HepG2 (cell line): ENCODE measurements at regions not wholly inside any gene's neighbourhood (a gene's known extent, or its start where the extent isn't known, plus 50 kb on each side); places are given as distances from the start of the nearest gene placed in this dataset.

Experiments
- ATAC-seq: fragments of 200-7000 bp; cut with Tn5 transposase; 3 replicates; pipeline ENCODE4 v1.9.1; 2020; ENCODE audit warnings: mild to moderate bottlenecking, moderate library complexity
- BruUV-seq: library from RNA; stranded (reverse); fragments of 400-500 nt; replicated peaks from 2 replicates; lab custom pipeline; 2021; lab: Mats Ljungman, UMichigan
- CTCF ChIA-PET: fragments of 300-600 bp; formaldehyde crosslinking; extraction: SDS; loops from one replicate; lab custom pipeline; 2021; ENCODE audit warnings: low total read pairs, inconsistent platforms, low intra/inter-chr PET ratio; lab: Yijun Ruan, JAX
- POLR2A ChIA-PET: fragments of 350-600 bp; sonication (Branson Sonifier 250); formaldehyde crosslinking; loops from one replicate; lab custom pipeline; 2020; ENCODE audit warnings: antibody characterized with exemption, inconsistent platforms; lab: Yijun Ruan, JAX
- DNase-seq: peaks from one replicate; pipeline ENCODE4 v3.0.0-alpha.2; 2015; ENCODE audit warnings: low spot score
- FAIRE-seq: peaks from 3 replicates; lab custom pipeline; 2011; peaks lifted over from hg19 to GRCh38; lab: Jason Lieb, UNC
- H2AFZ ChIP-seq: one replicate; pipeline ENCODE4 v1.6.1; 2011; ENCODE audit warnings: low read length, inconsistent platforms
- H3K27ac ChIP-seq: fragments of 300-600 bp; 3 replicates; pipeline ENCODE4 v1.8.0; 2011; ENCODE audit warnings: mixed run types, mild to moderate bottlenecking, mixed read lengths, low read length, inconsistent platforms; ENCODE audit not compliant: insufficient read depth; ENCODE audit errors: extremely low read length
- H3K27me3 ChIP-seq, 2 experiments: fragments of 200-600 bp in 1 of 2; 2 replicates in 1 of 2; 3 replicates in 1 of 2; pipeline versions ENCODE4 v1.6.0 to v1.8.0; 2011; ENCODE audit warnings: low read length in 2 of 2, mild to moderate bottlenecking in 2 of 2, moderate library complexity in 2 of 2, inconsistent platforms in 1 of 2; ENCODE audit not compliant: insufficient read depth in 2 of 2, control insufficient read depth in 1 of 2
- H3K36me3 ChIP-seq, 2 experiments: fragments of 200-600 bp in 1 of 2; replicated peaks in 1 of 2; 2 replicates in 1 of 2; 3 replicates in 1 of 2; pipeline versions ENCODE4 v1.5.1 to v1.8.0; 2011; ENCODE audit warnings: low read length in 2 of 2, inconsistent platforms in 1 of 2; ENCODE audit not compliant: insufficient read depth in 2 of 2, control insufficient read depth in 1 of 2
- H3K4me1 ChIP-seq: 2 replicates; pipeline ENCODE4 v1.5.1; 2012; ENCODE audit warnings: low read length, inconsistent platforms; ENCODE audit not compliant: insufficient read depth
- H3K4me2 ChIP-seq: 2 replicates; pipeline ENCODE4 v1.6.0; 2011; ENCODE audit warnings: low read depth, low read length, inconsistent platforms
- H3K4me3 ChIP-seq, 3 experiments: fragments of 200-600 bp in 1 of 3; sonication (generic), shearing (Covaris generic) in 1 of 3; replicated peaks in 1 of 3; 2 replicates each; pipeline ENCODE4 v1.5.1; 2011 to 2016; ENCODE audit warnings: low read length in 3 of 3, inconsistent platforms in 2 of 3, low read depth in 2 of 3, mild to moderate bottlenecking in 2 of 3, control low read depth in 1 of 3, mixed read lengths in 1 of 3; ENCODE audit not compliant: insufficient read depth in 1 of 3
- H3K79me2 ChIP-seq: one replicate; pipeline ENCODE4 v1.6.1; 2011; ENCODE audit warnings: low read length, inconsistent platforms; ENCODE audit not compliant: insufficient read depth
- H3K9ac ChIP-seq: 2 replicates; pipeline ENCODE4 v1.6.0; 2011; ENCODE audit warnings: mild to moderate bottlenecking, low read depth, low read length, inconsistent platforms; ENCODE audit not compliant: insufficient read depth
- H3K9me3 ChIP-seq: 2 replicates; pipeline ENCODE4 v1.5.1; 2012; ENCODE audit warnings: mild to moderate bottlenecking, low read length
- H4K20me1 ChIP-seq: 2 replicates; pipeline ENCODE4 v1.6.0; 2011; ENCODE audit warnings: inconsistent platforms, mild to moderate bottlenecking, low read length, moderate library complexity; ENCODE audit not compliant: insufficient read depth
- EP300 ChIP-seq, 3 experiments: sonication (generic) in 1 of 3; formaldehyde crosslinking in 1 of 3; IDR thresholded peaks; 2 replicates each; pipeline versions ENCODE4 v1.5.1 to v1.6.1; 2011 to 2020; ENCODE audit warnings: low read depth in 2 of 3, low read length in 2 of 3, borderline replicate concordance in 1 of 3, improper control_type of control experiment in 1 of 3, mild to moderate bottlenecking in 1 of 3, missing genetic modification reagents in 1 of 3, moderate library complexity in 1 of 3
- FOXK2 ChIP-seq: fragments of 450-650 bp; IDR thresholded peaks from 2 replicates; pipeline ENCODE4 v1.6.1; 2016
- HOXA3 ChIP-seq: sonication (generic); formaldehyde crosslinking; IDR thresholded peaks from 2 replicates; pipeline ENCODE4 v1.5.0; 2020; ENCODE audit warnings: missing genetic modification reagents
- ISX ChIP-seq: sonication (generic); formaldehyde crosslinking; conservative IDR thresholded peaks from 2 replicates; pipeline ENCODE4 v1.5.0; 2020; ENCODE audit warnings: missing genetic modification reagents
- MBD4 ChIP-seq: IDR thresholded peaks from 2 replicates; pipeline ENCODE4 v1.6.1; 2012; ENCODE audit warnings: low read length, inconsistent platforms, borderline replicate concordance
- PCBP2 ChIP-seq: fragments of 200-400 bp; formaldehyde crosslinking; optimal IDR thresholded peaks from 2 replicates; pipeline ENCODE3; 2018; ENCODE audit warnings: low read length, low read depth; ENCODE audit not compliant: poor library complexity, severe bottlenecking
- PHF5A ChIP-seq: IDR thresholded peaks from one replicate; pipeline ENCODE4 v1.6.1; 2018; ENCODE audit warnings: low read depth, missing genetic modification reagents; ENCODE audit not compliant: unreplicated experiment
- RFX1 ChIP-seq: fragments of 450-650 bp; IDR thresholded peaks from 2 replicates; pipeline ENCODE4 v1.6.1; 2017
- ZBTB3 ChIP-seq: sonication (generic); formaldehyde crosslinking; IDR thresholded peaks from 2 replicates; pipeline ENCODE4 v1.4.0; 2020; ENCODE audit warnings: low read depth, mild to moderate bottlenecking, moderate library complexity, missing genetic modification reagents, borderline replicate concordance
- ZNF589 ChIP-seq: sonication (generic); formaldehyde crosslinking; conservative IDR thresholded peaks from 2 replicates; pipeline ENCODE4 v1.8.0; 2022; ENCODE audit warnings: mild to moderate bottlenecking, moderate library complexity, missing genetic modification reagents
- ZNF775 ChIP-seq: sonication (generic); formaldehyde crosslinking; IDR thresholded peaks from 2 replicates; pipeline ENCODE4 v1.4.0; 2020; ENCODE audit warnings: missing genetic modification reagents, mild to moderate bottlenecking, moderate library complexity, borderline replicate concordance
- WGBS: methylation state at CpG from one replicate; pipeline ENCODE4 v1.1.6; 2017; ENCODE audit warnings: low lambda C conversion rate; 5-methylcytosine and 5-hydroxymethylcytosine counted together
- in situ Hi-C: cut with HindIII; loops from 2 replicates; pipeline ENCODE4 v1.10.0; 2017; ENCODE audit warnings: low pct_unique_long_range_greater_than_20kb; ENCODE audit not compliant: extremely low pct_ligation_motif_present
- intact Hi-C: fragments of 100-400 bp; cut with micrococcal nuclease; formaldehyde crosslinking; loops from one replicate; pipeline ENCODE4 v1.10.0; 2022; ENCODE audit not compliant: unreplicated experiment
- TF ChIP-seq, protein P1 (sequence below): sonication (generic); formaldehyde crosslinking; IDR thresholded peaks from 2 replicates; pipeline ENCODE4 v1.5.1; 2020; ENCODE audit warnings: mild to moderate bottlenecking, missing genetic modification reagents, borderline replicate concordance
- TF ChIP-seq, protein P2 (sequence below): sonication (generic); formaldehyde crosslinking; IDR thresholded peaks from 2 replicates; pipeline ENCODE4 v1.8.0; 2022; ENCODE audit warnings: mild to moderate bottlenecking, missing genetic modification reagents, moderate library complexity
- TF ChIP-seq, protein P3 (sequence below): sonication (generic); formaldehyde crosslinking; IDR thresholded peaks from 2 replicates; pipeline ENCODE4 v1.4.0; 2020; ENCODE audit warnings: missing genetic modification reagents

DNA sequence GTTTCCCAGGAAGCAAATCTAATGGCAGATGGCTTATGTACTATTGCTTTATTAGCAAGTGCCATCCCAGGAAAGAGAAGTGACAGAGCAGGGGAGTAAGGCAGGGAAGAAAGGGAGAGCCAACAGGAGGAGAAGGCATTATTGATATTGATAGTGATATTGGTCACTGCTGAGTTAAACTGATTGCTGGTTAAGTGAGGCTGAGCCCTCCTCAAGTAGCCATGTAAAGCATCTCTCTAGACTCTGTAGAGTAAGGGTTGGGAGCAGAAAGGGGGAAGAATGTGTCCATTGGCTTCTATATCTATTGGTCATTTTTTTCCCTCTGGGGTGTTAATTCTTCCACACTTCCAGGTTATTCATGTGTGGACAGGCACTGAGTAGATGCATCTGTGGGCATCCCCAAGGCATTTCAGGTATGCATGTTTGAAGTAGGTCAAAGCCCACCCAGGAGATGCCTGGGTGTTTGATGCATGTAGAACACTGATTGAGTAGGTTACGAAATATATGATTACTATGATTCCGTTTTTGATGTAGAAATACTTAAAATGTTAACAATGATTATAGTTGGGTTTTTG, 290.5 kb upstream of the DPYD start:
- intact Hi-C loops (no loop called here), in situ Hi-C loops (no loop called here)
- Histone ChIP-seq H4K20me1 (no peaks in the 10 kb centered on the region), H3K9me3 (no peaks in the 10 kb centered on the region), H3K27ac (no peak overlapping the region), H2AFZ (no peak overlapping the region), H3K27me3 (no peaks in the 10 kb centered on the region), H3K79me2 (no peaks in the 10 kb centered on the region), H3K4me2 (no peak overlapping the region), H3K9ac (no peak overlapping the region)
- WGBS: 32% methylated on average over 2 of the region's 2 CpGs
- ATAC-seq: no peak
- no TSS peak for BruUV-seq
- no peak for DNase-seq
- CTCF ChIA-PET: no interaction called here
- no peak for TF ChIP-seq EP300 (IDR thresholded peaks at IDR 0.05; ENCODE audit: low read depth in 2 of 2, low read length in 2 of 2)
- TF ChIP-seq EP300 (CRISPR knock-in tag; IDR thresholded peaks at IDR 0.05; ENCODE audit: borderline replicate concordance): no peak
- TF ChIP-seq ISX: no peak
- TF ChIP-seq ZNF775 (CRISPR knock-in tag): no peak
- TF ChIP-seq RFX1: no peak
- no peak for TF ChIP-seq MBD4
- TF ChIP-seq, protein P1, sequence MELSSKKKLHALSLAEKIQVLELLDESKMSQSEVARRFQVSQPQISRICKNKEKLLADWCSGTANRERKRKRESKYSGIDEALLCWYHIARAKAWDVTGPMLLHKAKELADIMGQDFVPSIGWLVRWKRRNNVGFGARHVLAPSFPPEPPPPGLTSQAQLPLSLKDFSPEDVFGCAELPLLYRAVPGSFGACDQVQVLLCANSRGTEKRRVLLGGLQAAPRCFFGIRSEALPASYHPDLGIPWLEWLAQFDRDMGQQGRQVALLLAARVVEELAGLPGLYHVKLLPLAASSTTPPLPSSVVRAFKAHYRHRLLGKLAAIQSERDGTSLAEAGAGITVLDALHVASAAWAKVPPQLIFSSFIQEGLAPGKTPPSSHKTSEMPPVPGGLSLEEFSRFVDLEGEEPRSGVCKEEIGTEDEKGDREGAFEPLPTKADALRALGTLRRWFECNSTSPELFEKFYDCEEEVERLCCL: no peak
- TF ChIP-seq, protein P2, sequence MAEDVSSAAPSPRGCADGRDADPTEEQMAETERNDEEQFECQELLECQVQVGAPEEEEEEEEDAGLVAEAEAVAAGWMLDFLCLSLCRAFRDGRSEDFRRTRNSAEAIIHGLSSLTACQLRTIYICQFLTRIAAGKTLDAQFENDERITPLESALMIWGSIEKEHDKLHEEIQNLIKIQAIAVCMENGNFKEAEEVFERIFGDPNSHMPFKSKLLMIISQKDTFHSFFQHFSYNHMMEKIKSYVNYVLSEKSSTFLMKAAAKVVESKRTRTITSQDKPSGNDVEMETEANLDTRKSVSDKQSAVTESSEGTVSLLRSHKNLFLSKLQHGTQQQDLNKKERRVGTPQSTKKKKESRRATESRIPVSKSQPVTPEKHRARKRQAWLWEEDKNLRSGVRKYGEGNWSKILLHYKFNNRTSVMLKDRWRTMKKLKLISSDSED: no peak
- TF ChIP-seq, protein P3, sequence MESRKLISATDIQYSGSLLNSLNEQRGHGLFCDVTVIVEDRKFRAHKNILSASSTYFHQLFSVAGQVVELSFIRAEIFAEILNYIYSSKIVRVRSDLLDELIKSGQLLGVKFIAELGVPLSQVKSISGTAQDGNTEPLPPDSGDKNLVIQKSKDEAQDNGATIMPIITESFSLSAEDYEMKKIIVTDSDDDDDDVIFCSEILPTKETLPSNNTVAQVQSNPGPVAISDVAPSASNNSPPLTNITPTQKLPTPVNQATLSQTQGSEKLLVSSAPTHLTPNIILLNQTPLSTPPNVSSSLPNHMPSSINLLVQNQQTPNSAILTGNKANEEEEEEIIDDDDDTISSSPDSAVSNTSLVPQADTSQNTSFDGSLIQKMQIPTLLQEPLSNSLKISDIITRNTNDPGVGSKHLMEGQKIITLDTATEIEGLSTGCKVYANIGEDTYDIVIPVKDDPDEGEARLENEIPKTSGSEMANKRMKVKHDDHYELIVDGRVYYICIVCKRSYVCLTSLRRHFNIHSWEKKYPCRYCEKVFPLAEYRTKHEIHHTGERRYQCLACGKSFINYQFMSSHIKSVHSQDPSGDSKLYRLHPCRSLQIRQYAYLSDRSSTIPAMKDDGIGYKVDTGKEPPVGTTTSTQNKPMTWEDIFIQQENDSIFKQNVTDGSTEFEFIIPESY (CRISPR knock-in tag): no peak
- TF ChIP-seq FOXK2: no peak
- no peak for TF ChIP-seq HOXA3 (CRISPR knock-in tag)
- TF ChIP-seq PCBP2: no peak
- TF ChIP-seq ZBTB3 (CRISPR knock-in tag): no peak
- TF ChIP-seq ZNF589 (CRISPR knock-in tag): no peak
- no peak for TF ChIP-seq PHF5A (CRISPR knock-in tag)
- TF ChIP-seq, all 625 proteins: peak for 0
- Histone ChIP-seq H3K36me3 (no peaks in the 10 kb centered on the region), H3K4me1 (no peaks in the 10 kb centered on the region), H3K4me3 (no peak overlapping the region)
- no peak for FAIRE-seq
- POLR2A ChIA-PET: no interaction called here
